ENCODE measurements at regions not wholly inside any gene's neighbourhood (a gene's known extent, or its start where the extent isn't known, plus 50 kb on each side); places are given as distances from the start of the nearest gene placed in this dataset.

- H3K4me1 ChIP-seq (ENCODE audit: control insufficient read depth, insufficient read depth, low read length, poor library complexity, severe bottlenecking): no peaks in the 10 kb centered on the region
- no peaks in the 10 kb centered on the region for H3K36me3 ChIP-seq (ENCODE audit: control insufficient read depth, insufficient read depth, low read length)
- no peak for DNase-seq
- H3K4me3 ChIP-seq (ENCODE audit: insufficient read depth, low read depth, low read length, poor library complexity, severe bottlenecking): no peak overlapping the region
- no peaks in the 10 kb centered on the region for H3K27me3 ChIP-seq (replicated peaks; ENCODE audit: control insufficient read depth, insufficient read depth, low read length, poor library complexity, severe bottlenecking)
- H3K9me3 ChIP-seq (ENCODE audit: control insufficient read depth, low read length): no peaks in the 10 kb centered on the region
- no peak overlapping the region for H3K27ac ChIP-seq (ENCODE audit: insufficient read depth, low read length, poor library complexity, severe bottlenecking)
These were observed 175.4 kb downstream of the SUCNR1 start for GRCh38 chr3:152048831-152049230.

DNA sequence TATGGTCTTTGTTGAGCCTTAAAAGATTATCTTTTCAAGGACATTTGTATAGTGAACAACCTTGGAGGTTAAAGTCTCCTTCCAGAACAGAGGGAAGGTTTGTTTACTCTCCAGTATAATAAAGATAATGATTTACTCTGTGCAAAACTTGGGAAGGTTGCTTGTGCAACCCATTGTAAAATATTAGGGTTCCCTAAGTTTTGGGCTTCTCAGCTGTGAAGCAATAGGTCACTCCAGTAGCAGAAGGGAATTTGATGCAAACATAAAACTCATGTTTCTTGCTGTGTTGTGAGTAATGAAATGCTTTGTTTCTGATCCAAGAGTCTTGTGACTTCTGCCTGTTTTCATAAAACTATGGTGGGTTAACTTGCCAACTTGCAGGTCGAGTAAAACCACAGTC, 177.5 kb downstream of the SUCNR1 start:
- Histone ChIP-seq H3K27me3 (replicated peaks; ENCODE audit: control insufficient read depth, insufficient read depth, low read length, poor library complexity, severe bottlenecking) (no peaks in the 10 kb centered on the region), H3K4me1 (ENCODE audit: control insufficient read depth, insufficient read depth, low read length, poor library complexity, severe bottlenecking) (no peaks in the 10 kb centered on the region), H3K27ac (ENCODE audit: insufficient read depth, low read length, poor library complexity, severe bottlenecking) (no peak overlapping the region), H3K4me3 (ENCODE audit: insufficient read depth, low read depth, low read length, poor library complexity, severe bottlenecking) (no peak overlapping the region), H3K36me3 (ENCODE audit: control insufficient read depth, insufficient read depth, low read length) (no peaks in the 10 kb centered on the region), H3K9me3 (ENCODE audit: control insufficient read depth, low read length) (no peaks in the 10 kb centered on the region)
- no peak for DNase-seq

DNA sequence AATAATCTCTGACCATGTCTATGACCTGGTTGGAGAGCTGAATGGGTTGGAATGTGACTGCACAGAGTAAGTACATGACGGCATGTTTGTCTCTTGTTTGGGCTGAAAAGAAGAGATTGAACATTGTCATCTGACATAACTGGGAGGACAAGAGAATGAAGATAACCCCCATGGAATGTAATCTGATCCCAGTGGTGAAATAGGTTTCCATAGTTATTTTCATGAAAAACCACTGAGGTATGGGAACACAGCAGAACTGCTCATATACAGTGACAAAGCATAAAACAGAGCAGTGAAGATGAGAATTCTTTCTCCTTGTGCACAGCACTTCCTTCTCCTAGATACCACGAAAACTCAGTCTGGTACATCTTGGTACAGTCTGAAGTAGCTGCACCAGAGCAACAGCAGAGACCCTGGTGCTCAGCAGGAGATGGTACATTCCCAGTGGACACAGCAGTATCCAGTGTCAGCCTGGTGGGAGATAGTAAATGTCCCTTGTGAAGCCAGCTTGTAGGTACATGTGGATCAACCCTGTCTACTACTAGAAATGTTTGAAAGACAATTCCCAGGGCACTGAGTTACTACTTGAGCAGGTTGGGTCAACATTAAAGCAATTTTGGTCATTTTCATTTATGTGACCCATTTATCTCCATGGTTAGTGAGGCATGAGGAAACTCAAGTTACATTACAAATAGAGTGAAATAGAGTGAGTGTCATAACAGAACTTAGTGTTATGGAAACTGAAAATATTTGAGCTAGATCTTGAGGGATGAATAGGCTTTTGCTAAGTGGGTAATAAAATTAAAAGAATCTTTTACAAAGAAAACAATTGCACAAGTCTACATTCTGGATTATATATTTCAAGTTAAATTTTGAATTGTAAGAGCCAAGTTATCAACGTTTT, 178.3 kb downstream of the SUCNR1 start:
- no peak overlapping the region for H3K27ac ChIP-seq (ENCODE audit: insufficient read depth, low read length, poor library complexity, severe bottlenecking)
- no peaks in the 10 kb centered on the region for H3K9me3 ChIP-seq (ENCODE audit: control insufficient read depth, low read length)
- no peaks in the 10 kb centered on the region for H3K4me1 ChIP-seq (ENCODE audit: control insufficient read depth, insufficient read depth, low read length, poor library complexity, severe bottlenecking)
- H3K36me3 ChIP-seq (ENCODE audit: control insufficient read depth, insufficient read depth, low read length): no peaks in the 10 kb centered on the region
- H3K27me3 ChIP-seq (replicated peaks; ENCODE audit: control insufficient read depth, insufficient read depth, low read length, poor library complexity, severe bottlenecking): no peaks in the 10 kb centered on the region
- no peak overlapping the region for H3K4me3 ChIP-seq (ENCODE audit: insufficient read depth, low read depth, low read length, poor library complexity, severe bottlenecking)
- no peak for DNase-seq

GRCh38 chr3:152053866-152054265, 180.4 kb downstream of the SUCNR1 start:
- Histone ChIP-seq H3K36me3 (ENCODE audit: control insufficient read depth, insufficient read depth, low read length) (no peaks in the 10 kb centered on the region), H3K27me3 (replicated peaks; ENCODE audit: control insufficient read depth, insufficient read depth, low read length, poor library complexity, severe bottlenecking) (no peaks in the 10 kb centered on the region), H3K27ac (ENCODE audit: insufficient read depth, low read length, poor library complexity, severe bottlenecking) (no peak overlapping the region), H3K4me3 (ENCODE audit: insufficient read depth, low read depth, low read length, poor library complexity, severe bottlenecking) (no peak overlapping the region), H3K9me3 (ENCODE audit: control insufficient read depth, low read length) (no peaks in the 10 kb centered on the region), H3K4me1 (ENCODE audit: control insufficient read depth, insufficient read depth, low read length, poor library complexity, severe bottlenecking) (no peaks in the 10 kb centered on the region)
- DNase-seq: no peak

GRCh38 chr3:152054315-152054714, 180.9 kb downstream of the SUCNR1 start:
- no peaks in the 10 kb centered on the region for H3K4me1 ChIP-seq (ENCODE audit: control insufficient read depth, insufficient read depth, low read length, poor library complexity, severe bottlenecking)
- H3K27me3 ChIP-seq (replicated peaks; ENCODE audit: control insufficient read depth, insufficient read depth, low read length, poor library complexity, severe bottlenecking): no peaks in the 10 kb centered on the region
- no peak for DNase-seq
- no peak overlapping the region for H3K4me3 ChIP-seq (ENCODE audit: insufficient read depth, low read depth, low read length, poor library complexity, severe bottlenecking)
- no peaks in the 10 kb centered on the region for H3K36me3 ChIP-seq (ENCODE audit: control insufficient read depth, insufficient read depth, low read length)
- no peaks in the 10 kb centered on the region for H3K9me3 ChIP-seq (ENCODE audit: control insufficient read depth, low read length)
- no peak overlapping the region for H3K27ac ChIP-seq (ENCODE audit: insufficient read depth, low read length, poor library complexity, severe bottlenecking)

DNA sequence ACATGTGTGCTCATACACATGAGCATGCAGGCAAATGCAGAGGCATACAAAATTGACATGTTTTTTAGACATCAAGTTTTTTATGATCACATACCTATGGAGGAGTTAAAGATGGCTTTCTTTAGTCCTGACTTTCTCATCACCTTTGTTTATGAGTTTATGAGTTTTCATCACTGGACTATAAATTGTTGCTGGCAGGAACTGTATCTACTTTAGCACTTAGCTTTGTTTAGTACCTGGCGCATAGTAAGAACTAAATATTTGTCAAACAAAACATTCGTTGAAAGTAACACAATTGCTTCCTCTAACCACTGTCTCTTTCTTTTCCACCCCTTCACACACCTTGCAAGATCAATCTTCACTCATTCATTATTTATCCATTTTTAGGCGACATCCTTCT, 182.6 kb downstream of the SUCNR1 start:
- no peaks in the 10 kb centered on the region for H3K4me1 ChIP-seq (ENCODE audit: control insufficient read depth, insufficient read depth, low read length, poor library complexity, severe bottlenecking)
- DNase-seq: no peak
- H3K9me3 ChIP-seq (ENCODE audit: control insufficient read depth, low read length): no peaks in the 10 kb centered on the region

GRCh38 chr3:152056481-152056880, 183.0 kb downstream of the SUCNR1 start:
- no peak for DNase-seq
- no peaks in the 10 kb centered on the region for H3K27me3 ChIP-seq (replicated peaks; ENCODE audit: control insufficient read depth, insufficient read depth, low read length, poor library complexity, severe bottlenecking)
- no peaks in the 10 kb centered on the region for H3K9me3 ChIP-seq (ENCODE audit: control insufficient read depth, low read length)
- H3K27ac ChIP-seq (ENCODE audit: insufficient read depth, low read length, poor library complexity, severe bottlenecking): no peak overlapping the region
- H3K36me3 ChIP-seq (ENCODE audit: control insufficient read depth, insufficient read depth, low read length): no peaks in the 10 kb centered on the region
- no peaks in the 10 kb centered on the region for H3K4me1 ChIP-seq (ENCODE audit: control insufficient read depth, insufficient read depth, low read length, poor library complexity, severe bottlenecking)
- no peak overlapping the region for H3K4me3 ChIP-seq (ENCODE audit: insufficient read depth, low read depth, low read length, poor library complexity, severe bottlenecking)

More for the DNA sequence above, 182.6 kb downstream of the SUCNR1 start:
- no peak overlapping the region for H3K27ac ChIP-seq (ENCODE audit: insufficient read depth, low read length, poor library complexity, severe bottlenecking)
- no peaks in the 10 kb centered on the region for H3K27me3 ChIP-seq (replicated peaks; ENCODE audit: control insufficient read depth, insufficient read depth, low read length, poor library complexity, severe bottlenecking)
- no peak overlapping the region for H3K4me3 ChIP-seq (ENCODE audit: insufficient read depth, low read depth, low read length, poor library complexity, severe bottlenecking)
- no peaks in the 10 kb centered on the region for H3K36me3 ChIP-seq (ENCODE audit: control insufficient read depth, insufficient read depth, low read length)

DNA sequence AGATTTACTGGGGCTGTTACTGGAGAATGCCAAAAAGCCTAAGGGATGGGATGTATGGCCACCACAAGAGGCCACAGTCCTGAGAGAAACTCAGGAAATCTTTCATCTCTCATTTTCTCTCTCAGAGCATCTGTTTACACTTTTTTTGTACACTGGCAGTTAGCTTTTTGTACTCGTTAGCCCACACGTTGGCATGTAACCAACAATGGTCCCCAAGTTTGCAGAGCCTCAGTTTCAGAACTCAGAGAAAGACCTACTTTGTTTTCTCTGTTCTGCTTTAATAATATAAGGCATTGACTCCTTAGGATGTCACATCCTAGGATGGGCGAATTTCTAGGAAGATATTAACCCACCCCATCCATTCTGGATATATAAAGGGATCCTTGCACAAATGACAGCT, 183.5 kb downstream of the SUCNR1 start:
- no peak overlapping the region for H3K27ac ChIP-seq (ENCODE audit: insufficient read depth, low read length, poor library complexity, severe bottlenecking)

GRCh38 chr3:152058856-152059255, 185.4 kb downstream of the SUCNR1 start:
- Histone ChIP-seq H3K27ac (ENCODE audit: insufficient read depth, low read length, poor library complexity, severe bottlenecking) (no peak overlapping the region), H3K4me3 (ENCODE audit: insufficient read depth, low read depth, low read length, poor library complexity, severe bottlenecking) (no peak overlapping the region), H3K27me3 (replicated peaks; ENCODE audit: control insufficient read depth, insufficient read depth, low read length, poor library complexity, severe bottlenecking) (no peaks in the 10 kb centered on the region), H3K36me3 (ENCODE audit: control insufficient read depth, insufficient read depth, low read length) (no peaks in the 10 kb centered on the region), H3K9me3 (ENCODE audit: control insufficient read depth, low read length) (no peaks in the 10 kb centered on the region), H3K4me1 (ENCODE audit: control insufficient read depth, insufficient read depth, low read length, poor library complexity, severe bottlenecking) (no peaks in the 10 kb centered on the region)
- DNase-seq: no peak

More for the DNA sequence above, 183.5 kb downstream of the SUCNR1 start:
- no peaks in the 10 kb centered on the region for H3K36me3 ChIP-seq (ENCODE audit: control insufficient read depth, insufficient read depth, low read length)
- H3K9me3 ChIP-seq (ENCODE audit: control insufficient read depth, low read length): no peaks in the 10 kb centered on the region
- no peaks in the 10 kb centered on the region for H3K27me3 ChIP-seq (replicated peaks; ENCODE audit: control insufficient read depth, insufficient read depth, low read length, poor library complexity, severe bottlenecking)
- no peak overlapping the region for H3K4me3 ChIP-seq (ENCODE audit: insufficient read depth, low read depth, low read length, poor library complexity, severe bottlenecking)
- H3K4me1 ChIP-seq (ENCODE audit: control insufficient read depth, insufficient read depth, low read length, poor library complexity, severe bottlenecking): no peaks in the 10 kb centered on the region
- no peak for DNase-seq

DNA sequence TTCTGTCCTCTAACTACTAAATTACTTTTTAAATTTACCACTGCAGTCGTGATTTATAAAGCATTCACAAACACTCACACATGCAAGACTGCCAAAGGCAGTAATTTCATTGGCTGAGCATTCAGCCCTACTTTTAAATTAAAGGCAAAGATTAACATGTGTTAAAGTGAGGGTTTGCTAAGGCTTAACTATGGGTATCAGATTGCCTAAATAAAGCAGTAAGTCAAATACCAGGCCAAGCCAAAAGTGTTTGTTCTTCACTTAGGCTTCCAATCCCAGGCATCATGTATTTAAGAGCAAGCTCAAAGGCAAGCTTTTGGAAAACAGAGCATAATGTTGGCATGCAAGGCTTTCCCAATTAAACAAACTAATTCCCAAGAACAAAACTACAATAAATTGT, 187.3 kb downstream of the SUCNR1 start:
- H3K27me3 ChIP-seq (replicated peaks; ENCODE audit: control insufficient read depth, insufficient read depth, low read length, poor library complexity, severe bottlenecking): no peaks in the 10 kb centered on the region
- DNase-seq: no peak
- no peaks in the 10 kb centered on the region for H3K9me3 ChIP-seq (ENCODE audit: control insufficient read depth, low read length)
- H3K36me3 ChIP-seq (ENCODE audit: control insufficient read depth, insufficient read depth, low read length): no peaks in the 10 kb centered on the region
- no peak overlapping the region for H3K27ac ChIP-seq (ENCODE audit: insufficient read depth, low read length, poor library complexity, severe bottlenecking)
- no peaks in the 10 kb centered on the region for H3K4me1 ChIP-seq (ENCODE audit: control insufficient read depth, insufficient read depth, low read length, poor library complexity, severe bottlenecking)
- no peak overlapping the region for H3K4me3 ChIP-seq (ENCODE audit: insufficient read depth, low read depth, low read length, poor library complexity, severe bottlenecking)

Measured in effector memory CD4-positive, alpha-beta T cell (primary cell).